Upper lobe of right lung (tissue), 1 donor: ENCODE measurements at regions not wholly inside any gene's neighbourhood (a gene's known extent, or its start where the extent isn't known, plus 50 kb on each side); places are given as distances from the start of the nearest gene placed in this dataset.

Experiments
- ATAC-seq: fragments of 200-7000 bp; cut with Tn5 transposase; one replicate; pipeline ENCODE4 v1.9.1; 2020; ENCODE audit warnings: mild to moderate bottlenecking, moderate library complexity
- DNase-seq: peaks from one replicate; pipeline ENCODE4 v3.0.0-alpha.2; 2020
- H3K27ac ChIP-seq: fragments of 200-600 bp; one replicate; pipeline ENCODE4 v1.8.0; 2022
- H3K27me3 ChIP-seq: fragments of 200-600 bp; one replicate; pipeline ENCODE4 v1.8.0; 2022; ENCODE audit warnings: mild to moderate bottlenecking
- H3K36me3 ChIP-seq: fragments of 200-600 bp; one replicate; pipeline ENCODE4 v1.8.0; 2022
- H3K4me1 ChIP-seq: fragments of 200-600 bp; one replicate; pipeline ENCODE4 v1.8.0; 2022
- H3K4me3 ChIP-seq: fragments of 200-600 bp; one replicate; pipeline ENCODE4 v1.8.0; 2022; ENCODE audit warnings: mild to moderate bottlenecking
- H3K9me3 ChIP-seq: fragments of 200-600 bp; one replicate; pipeline ENCODE4 v1.8.0; 2022
- intact Hi-C: fragments of 100-400 bp; cut with DNase I; formaldehyde crosslinking; loops from one replicate; pipeline ENCODE4 v1.11.0; 2022
- TF ChIP-seq, protein P1 (sequence below): fragments of 200-600 bp; IDR thresholded peaks from one replicate; pipeline ENCODE4 v1.8.0; 2022; ENCODE audit warnings: antibody characterized with exemption
- donor health status: DM: no; HTN: yes; CAD: no; lungs with severe emphysema.

DNA sequence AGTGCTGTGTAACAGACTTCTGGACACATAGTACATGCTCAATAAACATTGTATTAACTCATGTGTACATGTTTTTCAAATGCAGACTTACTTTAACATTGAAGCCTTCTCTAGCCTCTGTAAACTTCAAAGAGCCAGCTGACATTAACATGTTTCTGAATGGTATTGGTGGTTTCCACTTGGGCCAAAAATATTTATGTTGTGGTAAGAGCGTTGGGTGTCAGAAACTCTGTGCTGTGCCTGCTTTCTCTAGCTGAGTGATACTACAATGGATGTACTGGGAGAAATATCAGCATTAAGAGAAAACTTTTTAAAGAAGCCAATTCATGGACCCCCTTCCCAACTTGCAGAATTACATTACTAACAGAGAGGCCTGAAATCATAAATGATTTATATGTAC, 1951.7 kb downstream of the TP53TG3F start:
- Histone ChIP-seq H3K4me3 (no peak overlapping the region), H3K27me3 (no peaks in the 10 kb centered on the region), H3K36me3 (no peaks in the 10 kb centered on the region), H3K9me3 (no peaks in the 10 kb centered on the region), H3K27ac (no peak overlapping the region), H3K4me1 (no peaks in the 10 kb centered on the region)
- TF ChIP-seq, protein P1, sequence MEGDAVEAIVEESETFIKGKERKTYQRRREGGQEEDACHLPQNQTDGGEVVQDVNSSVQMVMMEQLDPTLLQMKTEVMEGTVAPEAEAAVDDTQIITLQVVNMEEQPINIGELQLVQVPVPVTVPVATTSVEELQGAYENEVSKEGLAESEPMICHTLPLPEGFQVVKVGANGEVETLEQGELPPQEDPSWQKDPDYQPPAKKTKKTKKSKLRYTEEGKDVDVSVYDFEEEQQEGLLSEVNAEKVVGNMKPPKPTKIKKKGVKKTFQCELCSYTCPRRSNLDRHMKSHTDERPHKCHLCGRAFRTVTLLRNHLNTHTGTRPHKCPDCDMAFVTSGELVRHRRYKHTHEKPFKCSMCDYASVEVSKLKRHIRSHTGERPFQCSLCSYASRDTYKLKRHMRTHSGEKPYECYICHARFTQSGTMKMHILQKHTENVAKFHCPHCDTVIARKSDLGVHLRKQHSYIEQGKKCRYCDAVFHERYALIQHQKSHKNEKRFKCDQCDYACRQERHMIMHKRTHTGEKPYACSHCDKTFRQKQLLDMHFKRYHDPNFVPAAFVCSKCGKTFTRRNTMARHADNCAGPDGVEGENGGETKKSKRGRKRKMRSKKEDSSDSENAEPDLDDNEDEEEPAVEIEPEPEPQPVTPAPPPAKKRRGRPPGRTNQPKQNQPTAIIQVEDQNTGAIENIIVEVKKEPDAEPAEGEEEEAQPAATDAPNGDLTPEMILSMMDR: no peak
- DNase-seq (no peak), ATAC-seq (no peak)
- intact Hi-C loops: no loop called here

DNA sequence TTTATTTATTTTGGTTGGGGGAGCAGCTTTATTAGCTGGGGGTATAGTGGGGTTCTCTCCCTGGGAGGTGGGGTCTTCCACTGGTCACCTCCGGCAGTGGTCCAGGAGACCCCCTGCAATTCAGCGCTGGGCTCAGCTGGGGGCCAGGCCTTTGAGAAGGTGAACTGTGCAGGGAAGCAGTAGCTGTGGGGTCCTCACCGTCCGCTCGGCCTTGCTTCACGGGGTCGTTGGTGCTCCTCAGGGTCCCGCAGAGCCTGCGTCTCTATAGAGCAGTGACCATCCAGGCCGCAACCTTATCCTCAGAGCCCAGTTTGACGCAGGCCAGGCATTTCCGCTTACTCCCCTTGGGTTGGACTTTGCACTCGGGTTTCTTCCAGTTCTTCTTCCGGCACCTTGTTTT, 1954.7 kb downstream of the TP53TG3F start:
- Histone ChIP-seq H3K27me3 (no peaks in the 10 kb centered on the region), H3K36me3 (no peaks in the 10 kb centered on the region), H3K4me3 (no peak overlapping the region), H3K27ac (no peak overlapping the region), H3K9me3 (no peaks in the 10 kb centered on the region), H3K4me1 (no peaks in the 10 kb centered on the region)
- DNase-seq (no peak), ATAC-seq (no peak)
- intact Hi-C loops: no loop called here
- TF ChIP-seq, protein P1: no peak

DNA sequence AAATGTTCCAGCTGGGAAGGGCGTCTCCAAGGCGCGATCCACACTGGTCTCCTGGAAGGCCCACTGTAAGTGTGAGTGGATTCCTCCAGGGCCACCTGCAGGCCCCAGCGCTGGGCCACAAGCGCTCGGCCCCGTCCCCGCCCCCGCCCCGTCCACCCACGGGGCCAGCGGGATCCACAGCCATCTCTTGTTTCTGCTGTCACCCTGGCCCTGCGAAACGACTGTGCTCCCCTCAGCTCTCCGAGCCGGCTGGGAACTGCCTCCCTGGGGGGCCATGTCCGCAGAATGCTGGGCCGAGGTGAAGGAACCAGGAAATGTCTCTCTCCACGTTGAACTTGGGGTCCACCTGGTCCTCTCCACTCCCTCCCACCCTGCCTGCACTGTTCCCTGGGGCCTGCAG, 1955.2 kb downstream of the TP53TG3F start:
- no peaks in the 10 kb centered on the region for H3K9me3 ChIP-seq
- H3K4me1 ChIP-seq: no peaks in the 10 kb centered on the region
- ATAC-seq (no peak), DNase-seq (peak; percentile 60)
- TF ChIP-seq, protein P1: no peak
- no peak overlapping the region for H3K27ac ChIP-seq
- no peaks in the 10 kb centered on the region for H3K27me3 ChIP-seq
- no peaks in the 10 kb centered on the region for H3K36me3 ChIP-seq
- no peak overlapping the region for H3K4me3 ChIP-seq
- intact Hi-C loops: no loop called here

DNA sequence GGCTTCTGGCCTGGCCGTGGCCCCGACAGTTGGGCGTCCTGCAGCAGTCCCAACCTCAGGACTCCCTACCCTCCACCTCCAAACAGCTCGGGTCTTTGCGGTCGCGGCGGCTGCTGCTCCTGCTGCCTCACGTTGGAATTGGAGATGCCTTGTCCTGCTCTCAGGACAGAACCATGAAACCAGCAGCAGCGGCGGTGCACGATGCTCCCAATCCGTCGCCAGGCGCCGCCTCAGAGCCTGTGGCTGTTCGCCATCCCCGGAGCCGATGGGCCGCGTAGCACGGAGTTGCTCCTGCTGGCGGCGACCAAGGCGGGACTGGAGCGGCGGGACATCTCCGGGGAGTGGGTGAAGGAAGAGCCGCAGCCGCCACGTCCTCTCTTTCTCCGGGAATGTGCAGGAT, 1965.9 kb downstream of the TP53TG3F start:
- Histone ChIP-seq H3K4me1 (no peaks in the 10 kb centered on the region), H3K36me3 (no peaks in the 10 kb centered on the region), H3K27me3 (no peaks in the 10 kb centered on the region), H3K27ac (no peak overlapping the region), H3K9me3 (no peaks in the 10 kb centered on the region), H3K4me3 (no peak overlapping the region)
- DNase-seq (no peak), ATAC-seq (no peak)
- intact Hi-C loops: no loop called here
- TF ChIP-seq, protein P1: no peak

DNA sequence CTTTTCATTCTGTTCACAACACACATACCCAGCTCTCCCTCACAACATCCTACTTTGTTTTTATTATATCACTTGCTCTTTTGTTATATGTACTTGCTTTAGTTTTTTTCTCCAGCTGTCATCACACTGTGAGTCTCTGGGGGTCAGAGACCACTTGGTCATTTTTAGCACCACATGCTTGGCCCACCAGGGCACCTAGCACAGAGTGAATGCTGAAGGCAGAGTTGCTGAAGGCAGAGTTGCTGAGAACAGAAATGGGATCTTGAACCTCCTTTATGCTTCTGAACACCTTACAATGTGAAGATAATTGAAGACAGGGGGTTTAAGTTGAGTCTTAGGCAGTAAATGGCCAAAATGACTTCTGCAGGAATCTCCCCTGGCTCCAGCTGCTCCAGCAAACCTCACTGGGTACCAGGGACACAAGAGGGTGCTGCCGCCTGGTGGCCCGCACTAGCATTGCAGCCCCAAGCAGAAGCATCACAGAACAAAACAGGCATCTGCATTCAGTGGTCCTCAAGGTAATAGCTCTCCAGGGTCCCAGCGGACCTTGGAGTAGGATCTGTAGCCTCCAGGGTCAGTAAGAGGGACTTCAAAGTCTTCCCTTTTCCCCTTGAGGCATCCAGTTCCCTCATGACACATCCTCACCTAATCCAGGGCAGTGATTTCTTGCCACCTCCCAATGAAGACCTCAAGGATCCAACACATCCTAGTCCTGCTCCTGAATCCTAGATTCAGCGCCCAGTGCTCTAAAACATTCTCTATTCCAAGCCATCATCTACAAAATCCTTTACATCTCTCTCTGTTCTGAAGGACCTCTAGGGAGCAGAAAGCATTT, 1972.6 kb downstream of the TP53TG3F start:
- no peaks in the 10 kb centered on the region for H3K36me3 ChIP-seq
- intact Hi-C loops: no loop called here
- no peaks in the 10 kb centered on the region for H3K4me1 ChIP-seq
- TF ChIP-seq, protein P1: peak; percentile 64
- H3K4me3 ChIP-seq: no peak overlapping the region
- no peak overlapping the region for H3K27ac ChIP-seq
- H3K9me3 ChIP-seq: no peaks in the 10 kb centered on the region
- H3K27me3 ChIP-seq: no peaks in the 10 kb centered on the region
- DNase-seq (peak; percentile 60), ATAC-seq (peak; percentile 67)
